Ovary (tissue), 3 donors: ENCODE measurements at regions not wholly inside any gene's neighbourhood (a gene's known extent, or its start where the extent isn't known, plus 50 kb on each side); places are given as distances from the start of the nearest gene placed in this dataset.

Experiments
- EP300 ChIP-seq: sonication (generic); formaldehyde crosslinking; IDR thresholded peaks from one replicate; pipeline ENCODE4 v1.6.1; 2017; ENCODE audit warnings: antibody characterized with exemption
- POLR2A ChIP-seq: fragments of 450-650 bp; IDR thresholded peaks from one replicate; pipeline ENCODE4 v1.6.1; 2017; ENCODE audit warnings: antibody characterized with exemption, mild to moderate bottlenecking, moderate library complexity
- TF ChIP-seq, protein P1 (sequence below), 3 donors: fragments of 450-650 bp in 2 of 3; fragments of 200-600 bp in 1 of 3; IDR thresholded peaks; one replicate each; pipeline versions ENCODE4 v1.5.1 to v1.8.0; 2016 to 2022; ENCODE audit warnings: antibody characterized with exemption in 3 of 3, mild to moderate bottlenecking in 1 of 3
- donor health status: DM: no; HTN: no; CAD: no.

DNA sequence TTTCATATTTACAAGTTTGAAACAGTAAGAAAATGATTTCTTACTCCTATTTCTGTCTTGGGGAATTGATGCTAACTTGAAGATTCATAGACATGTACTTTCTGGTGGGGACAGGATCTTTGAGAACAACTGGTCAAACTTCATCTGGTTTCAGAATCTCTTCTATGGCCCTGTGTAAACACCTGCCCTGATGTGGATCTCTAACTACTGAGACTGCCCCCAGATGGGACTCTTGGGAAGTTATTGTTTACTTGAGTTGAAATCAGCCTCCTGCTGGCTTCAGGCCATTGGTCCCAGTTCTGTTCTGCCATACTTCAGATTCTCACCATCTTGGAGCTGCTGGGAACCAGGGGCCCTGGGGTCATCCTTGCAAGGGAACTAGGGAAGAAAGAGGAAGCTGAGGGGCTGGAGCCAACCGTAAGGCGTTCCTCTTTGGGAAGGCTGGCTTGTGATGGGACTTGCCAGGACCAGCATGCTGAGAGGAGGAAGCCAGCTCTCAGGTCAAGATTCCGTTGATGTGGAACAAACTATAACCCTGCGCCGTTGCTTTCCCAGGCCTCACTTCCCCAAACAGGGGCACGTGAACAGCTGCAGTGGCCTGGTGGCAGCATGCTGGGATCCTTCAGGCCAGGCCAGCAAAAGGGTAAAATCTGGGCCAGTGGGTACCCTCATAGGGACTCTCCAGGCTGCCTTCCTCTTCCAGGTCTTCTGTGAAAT, 135.5 kb upstream of the CXCR4 start:
- TF ChIP-seq POLR2A: no peak
- TF ChIP-seq, protein P1, sequence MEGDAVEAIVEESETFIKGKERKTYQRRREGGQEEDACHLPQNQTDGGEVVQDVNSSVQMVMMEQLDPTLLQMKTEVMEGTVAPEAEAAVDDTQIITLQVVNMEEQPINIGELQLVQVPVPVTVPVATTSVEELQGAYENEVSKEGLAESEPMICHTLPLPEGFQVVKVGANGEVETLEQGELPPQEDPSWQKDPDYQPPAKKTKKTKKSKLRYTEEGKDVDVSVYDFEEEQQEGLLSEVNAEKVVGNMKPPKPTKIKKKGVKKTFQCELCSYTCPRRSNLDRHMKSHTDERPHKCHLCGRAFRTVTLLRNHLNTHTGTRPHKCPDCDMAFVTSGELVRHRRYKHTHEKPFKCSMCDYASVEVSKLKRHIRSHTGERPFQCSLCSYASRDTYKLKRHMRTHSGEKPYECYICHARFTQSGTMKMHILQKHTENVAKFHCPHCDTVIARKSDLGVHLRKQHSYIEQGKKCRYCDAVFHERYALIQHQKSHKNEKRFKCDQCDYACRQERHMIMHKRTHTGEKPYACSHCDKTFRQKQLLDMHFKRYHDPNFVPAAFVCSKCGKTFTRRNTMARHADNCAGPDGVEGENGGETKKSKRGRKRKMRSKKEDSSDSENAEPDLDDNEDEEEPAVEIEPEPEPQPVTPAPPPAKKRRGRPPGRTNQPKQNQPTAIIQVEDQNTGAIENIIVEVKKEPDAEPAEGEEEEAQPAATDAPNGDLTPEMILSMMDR (IDR thresholded peaks at IDR 0.05): no peak
- no peak for TF ChIP-seq EP300
